Thoracic aorta (tissue), 2 donors: ENCODE measurements at regions not wholly inside any gene's neighbourhood (a gene's known extent, or its start where the extent isn't known, plus 50 kb on each side); places are given as distances from the start of the nearest gene placed in this dataset.

Experiments
- ATAC-seq: fragments of 150-250 bp; one replicate; pipeline ENCODE4 v1.8.0; 2017; ENCODE audit warnings: low read depth; ENCODE audit not compliant: insufficient number of reproducible peaks, low FRiP score
- DNase-seq: peaks from one replicate; pipeline ENCODE4 v3.0.0-alpha.2; 2020; ENCODE audit warnings: low spot score
- H3K27ac ChIP-seq, 2 donors: fragments of 200-600 bp; sonication (generic); 1 replicate in 1 of 2; 2 replicates in 1 of 2; pipeline ENCODE4 v1.5.1; 2016; ENCODE audit warnings: mild to moderate bottlenecking in 2 of 2, moderate library complexity in 2 of 2
- H3K27me3 ChIP-seq: fragments of 200-600 bp; sonication (generic); replicated peaks from 2 replicates; pipeline ENCODE4 v1.6.0; 2016; ENCODE audit warnings: mild to moderate bottlenecking; ENCODE audit not compliant: insufficient read depth
- H3K36me3 ChIP-seq: fragments of 200-600 bp; sonication (generic); one replicate; pipeline ENCODE4 v1.5.1; 2016
- H3K4me1 ChIP-seq, 2 donors: fragments of 200-600 bp; sonication (generic); 1 replicate in 1 of 2; 2 replicates in 1 of 2; pipeline versions ENCODE4 v1.5.1 to v1.6.0; 2016; ENCODE audit warnings: low read depth in 2 of 2, mild to moderate bottlenecking in 1 of 2; ENCODE audit not compliant: control insufficient read depth in 1 of 2
- H3K4me3 ChIP-seq: fragments of 200-600 bp; sonication (generic); 2 replicates; pipeline ENCODE4 v1.5.1; 2016; ENCODE audit warnings: mild to moderate bottlenecking
- H3K9me3 ChIP-seq: fragments of 200-600 bp; sonication (generic); 2 replicates; pipeline ENCODE4 v1.5.1; 2016
- TF ChIP-seq, protein P1 (sequence below): fragments of 200-600 bp; sonication (generic); IDR thresholded peaks from one replicate; pipeline ENCODE4 v1.5.1; 2019; ENCODE audit warnings: antibody characterized with exemption

GRCh38 chr10:2279711-2280110 lies 542.4 kb upstream of the ADARB2 start:
- ATAC-seq (no peak), DNase-seq (no peak)
- Histone ChIP-seq H3K27me3 (no peaks in the 10 kb centered on the region), H3K27ac (no peak overlapping the region), H3K9me3 (no peaks in the 10 kb centered on the region), H3K4me1 (no peaks in the 10 kb centered on the region), H3K36me3 (no peaks in the 10 kb centered on the region), H3K4me3 (no peak overlapping the region)
- TF ChIP-seq, protein P1, sequence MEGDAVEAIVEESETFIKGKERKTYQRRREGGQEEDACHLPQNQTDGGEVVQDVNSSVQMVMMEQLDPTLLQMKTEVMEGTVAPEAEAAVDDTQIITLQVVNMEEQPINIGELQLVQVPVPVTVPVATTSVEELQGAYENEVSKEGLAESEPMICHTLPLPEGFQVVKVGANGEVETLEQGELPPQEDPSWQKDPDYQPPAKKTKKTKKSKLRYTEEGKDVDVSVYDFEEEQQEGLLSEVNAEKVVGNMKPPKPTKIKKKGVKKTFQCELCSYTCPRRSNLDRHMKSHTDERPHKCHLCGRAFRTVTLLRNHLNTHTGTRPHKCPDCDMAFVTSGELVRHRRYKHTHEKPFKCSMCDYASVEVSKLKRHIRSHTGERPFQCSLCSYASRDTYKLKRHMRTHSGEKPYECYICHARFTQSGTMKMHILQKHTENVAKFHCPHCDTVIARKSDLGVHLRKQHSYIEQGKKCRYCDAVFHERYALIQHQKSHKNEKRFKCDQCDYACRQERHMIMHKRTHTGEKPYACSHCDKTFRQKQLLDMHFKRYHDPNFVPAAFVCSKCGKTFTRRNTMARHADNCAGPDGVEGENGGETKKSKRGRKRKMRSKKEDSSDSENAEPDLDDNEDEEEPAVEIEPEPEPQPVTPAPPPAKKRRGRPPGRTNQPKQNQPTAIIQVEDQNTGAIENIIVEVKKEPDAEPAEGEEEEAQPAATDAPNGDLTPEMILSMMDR: no peak

GRCh38 chr10:2278363-2278762 lies 541.0 kb upstream of the ADARB2 start:
- DNase-seq: no peak
- TF ChIP-seq, protein P1: no peak
- no peaks in the 10 kb centered on the region for H3K27me3 ChIP-seq
- no peaks in the 10 kb centered on the region for H3K36me3 ChIP-seq
- ATAC-seq: no peak
- no peaks in the 10 kb centered on the region for H3K4me1 ChIP-seq
- no peak overlapping the region for H3K27ac ChIP-seq
- peaks cover 3% of the 10 kb centered on the region for H3K9me3 ChIP-seq
- H3K4me3 ChIP-seq: no peak overlapping the region

DNA sequence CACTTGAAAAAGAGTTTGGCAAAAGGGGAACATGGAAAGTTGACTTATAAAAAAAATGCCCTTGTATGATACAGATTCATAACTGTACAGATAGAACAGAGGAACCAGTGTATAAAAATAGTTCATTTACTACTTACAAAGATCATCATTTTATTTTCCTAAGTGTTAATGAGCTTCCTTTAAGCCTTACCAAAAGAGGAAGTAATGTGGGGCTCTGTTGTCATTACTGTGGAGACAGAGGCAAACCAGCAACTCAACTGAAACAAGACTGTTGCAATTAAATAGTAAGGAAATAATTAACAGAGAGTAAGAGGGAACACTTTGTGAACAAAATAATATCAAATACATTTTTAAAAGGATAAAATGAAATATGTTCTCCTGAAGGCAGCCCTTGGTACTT lies 526.2 kb upstream of the ADARB2 start:
- H3K4me1 ChIP-seq: no peaks in the 10 kb centered on the region
- H3K9me3 ChIP-seq: no peaks in the 10 kb centered on the region
- DNase-seq (no peak), ATAC-seq (no peak)
- no peak overlapping the region for H3K4me3 ChIP-seq
- no peak overlapping the region for H3K27ac ChIP-seq
- no peaks in the 10 kb centered on the region for H3K36me3 ChIP-seq
- TF ChIP-seq, protein P1: no peak
- no peaks in the 10 kb centered on the region for H3K27me3 ChIP-seq

- Histone ChIP-seq H3K9me3 (no peaks in the 10 kb centered on the region), H3K27me3 (no peaks in the 10 kb centered on the region)
- DNase-seq: no peak
These were observed 525.6 kb upstream of the ADARB2 start for GRCh38 chr10:2262878-2263277.

GRCh38 chr10:2262333-2262732 lies 525.0 kb upstream of the ADARB2 start:
- no peak for ATAC-seq
- Histone ChIP-seq H3K4me1 (no peaks in the 10 kb centered on the region), H3K36me3 (no peaks in the 10 kb centered on the region), H3K9me3 (no peaks in the 10 kb centered on the region), H3K27me3 (no peaks in the 10 kb centered on the region), H3K4me3 (no peak overlapping the region), H3K27ac (no peak overlapping the region)
- TF ChIP-seq, protein P1: no peak
- no peak for DNase-seq

More at GRCh38 chr10:2262878-2263277, 525.6 kb upstream of the ADARB2 start:
- TF ChIP-seq, protein P1: no peak
- no peak overlapping the region for H3K27ac ChIP-seq
- ATAC-seq: no peak
- H3K4me1 ChIP-seq: no peaks in the 10 kb centered on the region
- H3K36me3 ChIP-seq: no peaks in the 10 kb centered on the region
- no peak overlapping the region for H3K4me3 ChIP-seq
